IPS-15b (cell line): ENCODE measurements at regions not wholly inside any gene's neighbourhood (a gene's known extent, or its start where the extent isn't known, plus 50 kb on each side); places are given as distances from the start of the nearest gene placed in this dataset.
A peak's percentile ranks its signal among the peaks of the same experiment; 100 is the strongest.
"Not testable (repeated sequence)": the region's sequence is repeated elsewhere in the genome, so short reads cannot be mapped to it uniquely, and the experiment has no call there.

Experiments used
- H3K27me3 ChIP-seq: one replicate; pipeline ENCODE4 v1.6.1; 2013; ENCODE audit warnings: low read length; ENCODE audit not compliant: control insufficient read depth, insufficient read depth
- H3K36me3 ChIP-seq: one replicate; pipeline ENCODE4 v1.6.1; 2013; ENCODE audit warnings: low read length; ENCODE audit not compliant: control insufficient read depth, insufficient read depth
- H3K4me1 ChIP-seq: one replicate; pipeline ENCODE4 v1.6.1; 2013; ENCODE audit warnings: mild to moderate bottlenecking, low read length; ENCODE audit not compliant: control insufficient read depth, insufficient read depth
- H3K4me3 ChIP-seq: one replicate; pipeline ENCODE4 v1.5.1; 2013; ENCODE audit warnings: low read depth, low read length
- H3K9ac ChIP-seq: one replicate; pipeline ENCODE4 v1.6.1; 2013; ENCODE audit warnings: low read depth, mild to moderate bottlenecking, low read length
- H3K9me3 ChIP-seq: one replicate; pipeline ENCODE4 v1.6.1; 2013; ENCODE audit warnings: mild to moderate bottlenecking, low read length; ENCODE audit not compliant: control insufficient read depth, insufficient read depth

- H3K9me3 ChIP-seq, result no peaks in the 10 kb centered on the region
- H3K36me3 ChIP-seq, result no peaks in the 10 kb centered on the region
- H3K9ac ChIP-seq, result no peak overlapping the region
- H3K27me3 ChIP-seq, result no peaks in the 10 kb centered on the region
- no peak overlapping the region for H3K4me3 ChIP-seq
- peaks cover 4% of the 10 kb centered on the region for H3K4me1 ChIP-seq
Observed at GRCh38 chr20:41714030-41714429, 95.9 kb upstream of the CHD6 start.

- H3K36me3 ChIP-seq, result no peaks in the 10 kb centered on the region
- no peak overlapping the region for H3K9ac ChIP-seq
- H3K9me3 ChIP-seq, result no peaks in the 10 kb centered on the region
- H3K4me3 ChIP-seq, result no peak overlapping the region
- peaks cover 5% of the 10 kb centered on the region for H3K4me1 ChIP-seq
- H3K27me3 ChIP-seq, result no peaks in the 10 kb centered on the region
Observed at GRCh38 chr20:41704896-41705295, 86.7 kb upstream of the CHD6 start.

GRCh38 chr20:41702647-41703046 is 84.5 kb upstream of the CHD6 start:
- H3K4me1 ChIP-seq, result peaks cover 6% of the 10 kb centered on the region
- no peaks in the 10 kb centered on the region for H3K9me3 ChIP-seq
- no peaks in the 10 kb centered on the region for H3K27me3 ChIP-seq
- no peak overlapping the region for H3K4me3 ChIP-seq
- no peaks in the 10 kb centered on the region for H3K36me3 ChIP-seq
- no peak overlapping the region for H3K9ac ChIP-seq

- Histone ChIP-seq H3K36me3 (no peaks in the 10 kb centered on the region), H3K4me3 (no peak overlapping the region), H3K9me3 (no peaks in the 10 kb centered on the region)
Observed at GRCh38 chr20:41701588-41702348, 83.6 kb upstream of the CHD6 start.

GRCh38 chr20:41699673-41700072 is 81.5 kb upstream of the CHD6 start:
- not testable (repeated sequence) for H3K27me3 ChIP-seq, H3K9ac ChIP-seq, H3K4me1 ChIP-seq, H3K36me3 ChIP-seq, H3K4me3 ChIP-seq, H3K9me3 ChIP-seq

More at GRCh38 chr20:41701588-41702348, 83.6 kb upstream of the CHD6 start:
- no peak overlapping the region for H3K9ac ChIP-seq
- H3K4me1 ChIP-seq, result peaks cover 8% of the 10 kb centered on the region
- H3K27me3 ChIP-seq, result no peaks in the 10 kb centered on the region

- Histone ChIP-seq H3K9ac (no peak overlapping the region), H3K4me1 (peaks cover 11% of the 10 kb centered on the region), H3K9me3 (no peaks in the 10 kb centered on the region), H3K27me3 (no peaks in the 10 kb centered on the region), H3K36me3 (no peaks in the 10 kb centered on the region), H3K4me3 (no peak overlapping the region)
Observed at GRCh38 chr20:41697861-41698559, 79.8 kb upstream of the CHD6 start.

- Histone ChIP-seq H3K4me3 (no peak overlapping the region), H3K27me3 (peaks cover 3% of the 10 kb centered on the region), H3K9ac (no peak overlapping the region), H3K36me3 (no peaks in the 10 kb centered on the region), H3K4me1 (peaks cover 8% of the 10 kb centered on the region), H3K9me3 (no peaks in the 10 kb centered on the region)
Observed at GRCh38 chr20:41696428-41696827, 78.3 kb upstream of the CHD6 start.

GRCh38 chr20:41694796-41695195 is 76.6 kb upstream of the CHD6 start:
- Histone ChIP-seq H3K27me3 (peaks cover 3% of the 10 kb centered on the region), H3K36me3 (no peaks in the 10 kb centered on the region), H3K9ac (no peak overlapping the region), H3K9me3 (no peaks in the 10 kb centered on the region), H3K4me3 (peak overlapping the region; percentile 85), H3K4me1 (peaks cover 7% of the 10 kb centered on the region)

- Histone ChIP-seq H3K9me3 (no peaks in the 10 kb centered on the region), H3K4me3 (peak overlapping the region; percentile 85), H3K4me1 (peaks cover 7% of the 10 kb centered on the region), H3K36me3 (no peaks in the 10 kb centered on the region), H3K27me3 (peaks cover 3% of the 10 kb centered on the region), H3K9ac (peak overlapping the region; percentile 68)
Observed at GRCh38 chr20:41693136-41693979, 75.2 kb upstream of the CHD6 start.

GRCh38 chr20:41692479-41693135 is 74.4 kb upstream of the CHD6 start:
- Histone ChIP-seq H3K4me3 (peak overlapping the region; percentile 85), H3K4me1 (peaks cover 6% of the 10 kb centered on the region), H3K9ac (peak overlapping the region; percentile 68)

GRCh38 chr20:41691443-41691842 is 73.3 kb upstream of the CHD6 start:
- no peaks in the 10 kb centered on the region for H3K9me3 ChIP-seq
- H3K4me3 ChIP-seq, result no peak overlapping the region
- peaks cover 4% of the 10 kb centered on the region for H3K4me1 ChIP-seq
- no peak overlapping the region for H3K9ac ChIP-seq
- no peaks in the 10 kb centered on the region for H3K36me3 ChIP-seq
- H3K27me3 ChIP-seq, result peaks cover 3% of the 10 kb centered on the region

More at GRCh38 chr20:41692479-41693135, 74.4 kb upstream of the CHD6 start:
- H3K27me3 ChIP-seq, result peaks cover 3% of the 10 kb centered on the region
- H3K36me3 ChIP-seq, result no peaks in the 10 kb centered on the region
- H3K9me3 ChIP-seq, result no peaks in the 10 kb centered on the region
